Testis (tissue), 2 donors: ENCODE measurements at regions not wholly inside any gene's neighbourhood (a gene's known extent, or its start where the extent isn't known, plus 50 kb on each side); places are given as distances from the start of the nearest gene placed in this dataset.

Experiments
- CTCF ChIP-seq, 3 experiments: fragments of 450-650 bp in 2 of 3; fragments of 200-600 bp in 1 of 3; sonication (generic) in 1 of 3; IDR thresholded peaks; one replicate each; pipeline ENCODE4 v1.5.1; 2016 to 2019; ENCODE audit warnings: antibody characterized with exemption in 3 of 3, mild to moderate bottlenecking in 2 of 3, moderate library complexity in 1 of 3
- POLR2A ChIP-seq: fragments of 450-650 bp; IDR thresholded peaks from one replicate; pipeline ENCODE4 v1.6.1; 2017; ENCODE audit warnings: antibody characterized with exemption, mild to moderate bottlenecking, moderate library complexity

GRCh38 chr7:81447351-81447952 lies 322.4 kb downstream of the HGF start:
- TF ChIP-seq CTCF (IDR thresholded peaks at IDR 0.05), result peak; percentile 22 to 41 (median 30)
- TF ChIP-seq POLR2A, result no peak
